NCI-H1105 treated with DMSO at 0.1 percent for 48 hours (cell line): ENCODE measurements at regions not wholly inside any gene's neighbourhood (a gene's known extent, or its start where the extent isn't known, plus 50 kb on each side); places are given as distances from the start of the nearest gene placed in this dataset.
"Not testable (repeated sequence)": the region's sequence is repeated elsewhere in the genome, so short reads cannot be mapped to it uniquely, and the experiment has no call there.

ENCODE experiments used
- DNase-seq: peaks from one replicate; lab custom pipeline; 2025; lab: John Stamatoyannopoulos, UW

GRCh38 chr3:655824-656223 is 437.0 kb upstream of the CNTN6 start:
- no peak for DNase-seq

GRCh38 chr3:661356-661755 is 431.5 kb upstream of the CNTN6 start:
- DNase-seq: no peak

- DNase-seq: no peak
These were observed 418.7 kb upstream of the CNTN6 start for GRCh38 chr3:674116-674515.

GRCh38 chr3:675846-676245 is 417.0 kb upstream of the CNTN6 start:
- DNase-seq: no peak

- no peak for DNase-seq
These were observed 409.1 kb upstream of the CNTN6 start for GRCh38 chr3:683770-684169.

- no peak for DNase-seq
These were observed 402.1 kb upstream of the CNTN6 start for GRCh38 chr3:690770-691169.

- no peak for DNase-seq
These were observed 392.3 kb upstream of the CNTN6 start for GRCh38 chr3:700514-700913.

- DNase-seq: no peak
These were observed 385.8 kb upstream of the CNTN6 start for GRCh38 chr3:707041-707440.

- no peak for DNase-seq
These were observed 379.7 kb upstream of the CNTN6 start for GRCh38 chr3:713006-713621.

- DNase-seq: no peak
These were observed 378.7 kb upstream of the CNTN6 start for GRCh38 chr3:713947-714620.

GRCh38 chr3:721086-721485 is 371.7 kb upstream of the CNTN6 start:
- no peak for DNase-seq

- DNase-seq: no peak
These were observed 360.4 kb upstream of the CNTN6 start for GRCh38 chr3:732326-732928.

- no peak for DNase-seq
These were observed 359.5 kb upstream of the CNTN6 start for GRCh38 chr3:733313-733712.

- DNase-seq: no peak
These were observed 335.1 kb upstream of the CNTN6 start for GRCh38 chr3:757711-758110.

GRCh38 chr3:759106-759505 is 333.7 kb upstream of the CNTN6 start:
- DNase-seq: no peak

GRCh38 chr3:773433-773832 is 319.4 kb upstream of the CNTN6 start:
- not testable (repeated sequence) for DNase-seq

GRCh38 chr3:775178-775880 is 317.5 kb upstream of the CNTN6 start:
- DNase-seq: no peak

- DNase-seq: no peak
These were observed 312.3 kb upstream of the CNTN6 start for GRCh38 chr3:780505-780904.

- DNase-seq: no peak
These were observed 301.4 kb upstream of the CNTN6 start for GRCh38 chr3:791442-791841.

- DNase-seq: no peak
These were observed 300.2 kb upstream of the CNTN6 start for GRCh38 chr3:792630-793029.

- no peak for DNase-seq
These were observed 288.6 kb upstream of the CNTN6 start for GRCh38 chr3:804211-804610.

- DNase-seq: no peak
These were observed 287.5 kb upstream of the CNTN6 start for GRCh38 chr3:805326-805725.

GRCh38 chr3:806006-806405 is 286.8 kb upstream of the CNTN6 start:
- no peak for DNase-seq
